Keratinocyte (primary cell): ENCODE measurements at regions not wholly inside any gene's neighbourhood (a gene's known extent, or its start where the extent isn't known, plus 50 kb on each side); places are given as distances from the start of the nearest gene placed in this dataset.

Experiments used
- DNase-seq: peaks from one replicate; pipeline ENCODE4 v3.0.0-alpha.2; 2011; ENCODE audit warnings: low read depth, missing footprints, low spot score
- FAIRE-seq: peaks from 2 replicates; lab custom pipeline; 2011; peaks lifted over from hg19 to GRCh38; lab: Jason Lieb, UNC
- H2AFZ ChIP-seq: 2 replicates; pipeline ENCODE4 v1.6.0; 2012; ENCODE audit warnings: low read length, control low read depth, inconsistent platforms; ENCODE audit not compliant: control insufficient read depth
- H3K27ac ChIP-seq: 2 replicates; pipeline ENCODE4 v1.5.1; 2011; ENCODE audit warnings: low read length; ENCODE audit not compliant: control insufficient read depth, insufficient read depth
- H3K27me3 ChIP-seq: 3 replicates; pipeline ENCODE4 v1.6.0; 2011; ENCODE audit warnings: low read length; ENCODE audit not compliant: control insufficient read depth, insufficient read depth; ENCODE audit errors: extremely low read depth
- H3K36me3 ChIP-seq, 2 experiments: 2 replicates in 1 of 2; 3 replicates in 1 of 2; pipeline ENCODE4 v1.5.1; 2011; ENCODE audit warnings: low read length in 2 of 2, mild to moderate bottlenecking in 1 of 2; ENCODE audit not compliant: control insufficient read depth in 2 of 2, insufficient read depth in 2 of 2; ENCODE audit errors: extremely low read depth in 1 of 2
- H3K4me1 ChIP-seq: 3 replicates; pipeline ENCODE4 v1.5.1; 2011; ENCODE audit warnings: low read length; ENCODE audit not compliant: control insufficient read depth, insufficient read depth; ENCODE audit errors: extremely low read depth
- H3K4me2 ChIP-seq: 3 replicates; pipeline ENCODE4 v1.6.0; 2011; ENCODE audit warnings: low read depth, low read length; ENCODE audit not compliant: control insufficient read depth, insufficient read depth; ENCODE audit errors: extremely low read depth
- H3K4me3 ChIP-seq, 3 experiments: fragments of 200-600 bp in 1 of 3; sonication (generic) in 1 of 3; 2 replicates in 2 of 3; 3 replicates in 1 of 3; pipeline ENCODE4 v1.5.1; 2011 to 2016; ENCODE audit warnings: low read length in 3 of 3, mild to moderate bottlenecking in 3 of 3, control low read depth in 2 of 3, inconsistent platforms in 1 of 3, low read depth in 1 of 3, mixed read lengths in 1 of 3, mixed run types in 1 of 3, moderate library complexity in 1 of 3; ENCODE audit not compliant: control insufficient read depth in 2 of 3, insufficient read depth in 2 of 3; ENCODE audit errors: extremely low read depth in 1 of 3
- H3K79me2 ChIP-seq: 2 replicates; pipeline ENCODE4 v1.6.0; 2012; ENCODE audit warnings: low read length; ENCODE audit not compliant: control insufficient read depth, insufficient read depth
- H3K9ac ChIP-seq: 3 replicates; pipeline ENCODE4 v1.6.0; 2011; ENCODE audit warnings: low read length; ENCODE audit not compliant: control insufficient read depth, insufficient read depth; ENCODE audit errors: extremely low read depth
- H3K9me1 ChIP-seq: 3 replicates; pipeline ENCODE4 v1.6.0; 2011; ENCODE audit warnings: low read length; ENCODE audit not compliant: control insufficient read depth, insufficient read depth; ENCODE audit errors: extremely low read depth
- H3K9me3 ChIP-seq: 2 replicates; pipeline ENCODE4 v1.5.1; 2012; ENCODE audit warnings: low read depth, low read length; ENCODE audit not compliant: control insufficient read depth
- H4K20me1 ChIP-seq: 3 replicates; pipeline ENCODE4 v1.6.0; 2011; ENCODE audit warnings: low read length; ENCODE audit not compliant: control insufficient read depth, insufficient read depth; ENCODE audit errors: extremely low read depth
- CTCF ChIP-seq, 3 experiments: IDR thresholded peaks in 1 of 3; conservative IDR thresholded peaks in 1 of 3; optimal IDR thresholded peaks in 1 of 3; 2 replicates in 2 of 3; 3 replicates in 1 of 3; pipeline versions ENCODE3 to v1.5.1; 2011; ENCODE audit warnings: low read length in 3 of 3, mild to moderate bottlenecking in 3 of 3, moderate library complexity in 2 of 3, control low read depth in 1 of 3, inconsistent platforms in 1 of 3; ENCODE audit not compliant: insufficient read depth in 2 of 3; ENCODE audit errors: extremely low read depth in 1 of 3
- EZH2 ChIP-seq: IDR thresholded peaks from one replicate; pipeline ENCODE4 v1.6.1; 2012; ENCODE audit warnings: inconsistent platforms, mild to moderate bottlenecking, low read length, moderate library complexity
- dilution Hi-C: fragments of 300-500 bp; cut with MboI; formaldehyde crosslinking; loops from one replicate; pipeline ENCODE4 v1.7.0; 2020; ENCODE audit warnings: low sequenced_read_pairs; ENCODE audit not compliant: extremely low pct_ligation_motif_present

- DNase-seq (no peak), FAIRE-seq (no peak)
- H3K9me3 ChIP-seq = peaks cover 4% of the 10 kb centered on the region
- no peaks in the 10 kb centered on the region for H3K9me1 ChIP-seq
- TF ChIP-seq EZH2 (no peak), CTCF (optimal IDR thresholded peaks at IDR 0.05 in 1 of 3, IDR thresholded peaks at IDR 0.05 in 1 of 3, conservative IDR thresholded peaks at IDR 0.05 in 1 of 3; ENCODE audit: extremely low read depth in 1 of 3, insufficient read depth in 2 of 3, low read length in 3 of 3) (no peak)
- dilution Hi-C loops = no loop called here
- no peak overlapping the region for H3K4me3 ChIP-seq
- no peaks in the 10 kb centered on the region for H3K4me1 ChIP-seq
- H3K79me2 ChIP-seq = no peaks in the 10 kb centered on the region
- H3K36me3 ChIP-seq = no peaks in the 10 kb centered on the region
- H3K4me2 ChIP-seq = no peak overlapping the region
- H3K27ac ChIP-seq = no peak overlapping the region
- no peaks in the 10 kb centered on the region for H4K20me1 ChIP-seq
- no peak overlapping the region for H3K9ac ChIP-seq
- H2AFZ ChIP-seq = no peak overlapping the region
- H3K27me3 ChIP-seq = no peaks in the 10 kb centered on the region
Observed at GRCh38 chr19:28426730-28427225, 786.2 kb downstream of the UQCRFS1 start.

GRCh38 chr19:28426110-28426729, 786.7 kb downstream of the UQCRFS1 start:
- FAIRE-seq (no peak), DNase-seq (no peak)
- no peaks in the 10 kb centered on the region for H3K9me1 ChIP-seq
- dilution Hi-C loops = no loop called here
- no peaks in the 10 kb centered on the region for H3K27me3 ChIP-seq
- H4K20me1 ChIP-seq = no peaks in the 10 kb centered on the region
- no peak overlapping the region for H3K9ac ChIP-seq
- H3K79me2 ChIP-seq = no peaks in the 10 kb centered on the region
- no peak for TF ChIP-seq EZH2
- TF ChIP-seq CTCF (optimal IDR thresholded peaks at IDR 0.05 in 1 of 3, IDR thresholded peaks at IDR 0.05 in 1 of 3, conservative IDR thresholded peaks at IDR 0.05 in 1 of 3; ENCODE audit: extremely low read depth in 1 of 3, insufficient read depth in 2 of 3, low read length in 3 of 3) = no peak
- H3K27ac ChIP-seq = no peak overlapping the region
- no peaks in the 10 kb centered on the region for H3K4me1 ChIP-seq
- H3K4me2 ChIP-seq = no peak overlapping the region
- H2AFZ ChIP-seq = no peak overlapping the region
- no peak overlapping the region for H3K4me3 ChIP-seq
- no peaks in the 10 kb centered on the region for H3K36me3 ChIP-seq
- H3K9me3 ChIP-seq = peaks cover 4% of the 10 kb centered on the region
